ENCODE measurements at regions not wholly inside any gene's neighbourhood (a gene's known extent, or its start where the extent isn't known, plus 50 kb on each side); places are given as distances from the start of the nearest gene placed in this dataset.

GRCh38 chr3:83765956-83766355, 1192.8 kb upstream of the CADM2 start:
- H3K27me3 Mint-ChIP-seq (ENCODE audit: insufficient read depth, unreplicated experiment) = no peaks in the 10 kb centered on the region
- BruUV-seq (replicated peaks) = no TSS peak
- H3K27ac Mint-ChIP-seq (ENCODE audit: low read depth, unreplicated experiment) = no peak overlapping the region
- no peak for DNase-seq (ENCODE audit: unreplicated experiment)
- no peaks in the 10 kb centered on the region for H3K36me3 Mint-ChIP-seq (ENCODE audit: insufficient read depth, unreplicated experiment)
- ChIA-PET POLR2A (no interaction called here), CTCF (interaction anchor here (1.3 kb wide), 1 partner anchor 15 kb away, joined by 3 read pairs; no protein-coding TSS in a partner anchor)
- intact Hi-C loops (cut with micrococcal nuclease) = no loop called here
- no peaks in the 10 kb centered on the region for H3K4me1 Mint-ChIP-seq (ENCODE audit: insufficient read depth, unreplicated experiment)
- TF ChIP-seq CTCF (IDR thresholded peaks at IDR 0.05; ENCODE audit: unreplicated experiment) = no peak
- H3K9me3 Mint-ChIP-seq (ENCODE audit: unreplicated experiment) = peaks cover 7% of the 10 kb centered on the region
- H3K4me3 Mint-ChIP-seq (ENCODE audit: unreplicated experiment) = no peak overlapping the region

GRCh38 chr3:83769791-83770663, 1188.8 kb upstream of the CADM2 start:
- no peak for DNase-seq (ENCODE audit: unreplicated experiment)
- ChIA-PET POLR2A (no interaction called here), CTCF (no interaction called here)
- no peak for TF ChIP-seq CTCF (IDR thresholded peaks at IDR 0.05; ENCODE audit: unreplicated experiment)
- no TSS peak for BruUV-seq (replicated peaks)
- no peaks in the 10 kb centered on the region for H3K27me3 Mint-ChIP-seq (ENCODE audit: insufficient read depth, unreplicated experiment)
- H3K4me1 Mint-ChIP-seq (ENCODE audit: insufficient read depth, unreplicated experiment) = no peaks in the 10 kb centered on the region
- no peak overlapping the region for H3K27ac Mint-ChIP-seq (ENCODE audit: low read depth, unreplicated experiment)
- H3K36me3 Mint-ChIP-seq (ENCODE audit: insufficient read depth, unreplicated experiment) = no peaks in the 10 kb centered on the region
- no peak overlapping the region for H3K4me3 Mint-ChIP-seq (ENCODE audit: unreplicated experiment)
- peaks cover 2% of the 10 kb centered on the region for H3K9me3 Mint-ChIP-seq (ENCODE audit: unreplicated experiment)
- intact Hi-C loops (cut with micrococcal nuclease) = no loop called here

- no peak for DNase-seq (ENCODE audit: unreplicated experiment)
- no peak overlapping the region for H3K4me3 Mint-ChIP-seq (ENCODE audit: unreplicated experiment)
- BruUV-seq (replicated peaks) = no TSS peak
- no peaks in the 10 kb centered on the region for H3K4me1 Mint-ChIP-seq (ENCODE audit: insufficient read depth, unreplicated experiment)
- no peak for TF ChIP-seq CTCF (IDR thresholded peaks at IDR 0.05; ENCODE audit: unreplicated experiment)
- CTCF ChIA-PET = no interaction called here
- no peaks in the 10 kb centered on the region for H3K9me3 Mint-ChIP-seq (ENCODE audit: unreplicated experiment)
- no peak overlapping the region for H3K27ac Mint-ChIP-seq (ENCODE audit: low read depth, unreplicated experiment)
- POLR2A ChIA-PET = no interaction called here
- no peaks in the 10 kb centered on the region for H3K36me3 Mint-ChIP-seq (ENCODE audit: insufficient read depth, unreplicated experiment)
- H3K27me3 Mint-ChIP-seq (ENCODE audit: insufficient read depth, unreplicated experiment) = no peaks in the 10 kb centered on the region
- intact Hi-C loops (cut with micrococcal nuclease) = no loop called here
Observed at GRCh38 chr3:83770664-83771402, 1188.0 kb upstream of the CADM2 start.

- no TSS peak for BruUV-seq (replicated peaks)
- Mint-ChIP-seq H3K27ac (ENCODE audit: low read depth, unreplicated experiment) (no peak overlapping the region), H3K36me3 (ENCODE audit: insufficient read depth, unreplicated experiment) (no peaks in the 10 kb centered on the region), H3K27me3 (ENCODE audit: insufficient read depth, unreplicated experiment) (no peaks in the 10 kb centered on the region), H3K4me1 (ENCODE audit: insufficient read depth, unreplicated experiment) (no peaks in the 10 kb centered on the region), H3K9me3 (ENCODE audit: unreplicated experiment) (no peaks in the 10 kb centered on the region), H3K4me3 (ENCODE audit: unreplicated experiment) (no peak overlapping the region)
- CTCF ChIA-PET = no interaction called here
- POLR2A ChIA-PET = no interaction called here
- no peak for TF ChIP-seq CTCF (IDR thresholded peaks at IDR 0.05; ENCODE audit: unreplicated experiment)
- DNase-seq (ENCODE audit: unreplicated experiment) = no peak
- intact Hi-C loops (cut with micrococcal nuclease) = no loop called here
Observed at GRCh38 chr3:83802801-83803200, 1156.0 kb upstream of the CADM2 start.

Measured in MCF 10A (cell line).